Chondrocyte (in vitro differentiated cells): ENCODE measurements at regions not wholly inside any gene's neighbourhood (a gene's known extent, or its start where the extent isn't known, plus 50 kb on each side); places are given as distances from the start of the nearest gene placed in this dataset.
A peak's percentile ranks its signal among the peaks of the same experiment; 100 is the strongest.
"Not testable (repeated sequence)": the region's sequence is repeated elsewhere in the genome, so short reads cannot be mapped to it uniquely, and the experiment has no call there.

Experiments used
- DNase-seq: peaks from one replicate; pipeline ENCODE4 v3.0.0; 2021; ENCODE audit warnings: mixed read lengths, low spot score
- H3K27ac Mint-ChIP-seq: one replicate; pipeline ENCODE4 v1.8.0; 2021; ENCODE audit warnings: mild to moderate bottlenecking, moderate library complexity, mixed read lengths; ENCODE audit not compliant: unreplicated experiment
- H3K27me3 Mint-ChIP-seq: 2 replicates; pipeline ENCODE4 v1.8.0; 2021; ENCODE audit warnings: low read depth, mixed read lengths
- H3K36me3 Mint-ChIP-seq: 2 replicates; pipeline ENCODE4 v1.8.0; 2021; ENCODE audit warnings: low read depth, mixed read lengths
- H3K4me1 Mint-ChIP-seq: 2 replicates; pipeline ENCODE4 v1.8.0; 2021; ENCODE audit warnings: low read depth, mild to moderate bottlenecking, mixed read lengths
- H3K4me3 Mint-ChIP-seq: one replicate; pipeline ENCODE4 v1.8.0; 2021; ENCODE audit warnings: mild to moderate bottlenecking, moderate library complexity, mixed read lengths; ENCODE audit not compliant: unreplicated experiment
- H3K9me3 Mint-ChIP-seq: 2 replicates; pipeline ENCODE4 v1.8.0; 2021; ENCODE audit warnings: low read depth, mixed read lengths
- TF ChIP-seq, protein P1 (sequence below): fragments of 200-600 bp; sonication (generic); IDR thresholded peaks from 2 replicates; pipeline ENCODE4 v1.5.0; 2021; ENCODE audit warnings: antibody characterized with exemption, mild to moderate bottlenecking, moderate library complexity

DNA sequence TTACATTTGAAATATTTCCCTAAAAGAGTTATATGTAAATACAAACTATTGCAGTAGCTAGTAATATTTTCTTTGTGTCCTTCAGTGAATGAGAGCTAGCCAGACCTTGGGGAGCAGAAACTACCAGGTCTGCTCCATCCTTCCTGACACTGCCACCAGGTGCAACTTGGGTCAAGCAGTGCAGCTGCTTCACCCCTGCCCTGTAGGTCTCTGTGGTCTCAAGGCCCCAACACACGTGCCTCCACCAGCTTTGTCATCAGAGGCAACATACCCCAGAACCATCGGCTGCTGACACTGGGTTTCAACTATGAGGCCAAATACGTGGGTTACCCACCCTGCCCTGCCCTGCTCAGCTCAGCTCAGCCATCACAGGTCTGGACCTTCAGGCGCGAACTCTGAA is 181.6 kb downstream of the FCRL5 start:
- Mint-ChIP-seq H3K27ac (no peak overlapping the region), H3K27me3 (peaks cover 47% of the 10 kb centered on the region), H3K4me3 (no peak overlapping the region), H3K4me1 (peaks cover 4% of the 10 kb centered on the region), H3K9me3 (no peaks in the 10 kb centered on the region), H3K36me3 (no peaks in the 10 kb centered on the region)
- TF ChIP-seq, protein P1, sequence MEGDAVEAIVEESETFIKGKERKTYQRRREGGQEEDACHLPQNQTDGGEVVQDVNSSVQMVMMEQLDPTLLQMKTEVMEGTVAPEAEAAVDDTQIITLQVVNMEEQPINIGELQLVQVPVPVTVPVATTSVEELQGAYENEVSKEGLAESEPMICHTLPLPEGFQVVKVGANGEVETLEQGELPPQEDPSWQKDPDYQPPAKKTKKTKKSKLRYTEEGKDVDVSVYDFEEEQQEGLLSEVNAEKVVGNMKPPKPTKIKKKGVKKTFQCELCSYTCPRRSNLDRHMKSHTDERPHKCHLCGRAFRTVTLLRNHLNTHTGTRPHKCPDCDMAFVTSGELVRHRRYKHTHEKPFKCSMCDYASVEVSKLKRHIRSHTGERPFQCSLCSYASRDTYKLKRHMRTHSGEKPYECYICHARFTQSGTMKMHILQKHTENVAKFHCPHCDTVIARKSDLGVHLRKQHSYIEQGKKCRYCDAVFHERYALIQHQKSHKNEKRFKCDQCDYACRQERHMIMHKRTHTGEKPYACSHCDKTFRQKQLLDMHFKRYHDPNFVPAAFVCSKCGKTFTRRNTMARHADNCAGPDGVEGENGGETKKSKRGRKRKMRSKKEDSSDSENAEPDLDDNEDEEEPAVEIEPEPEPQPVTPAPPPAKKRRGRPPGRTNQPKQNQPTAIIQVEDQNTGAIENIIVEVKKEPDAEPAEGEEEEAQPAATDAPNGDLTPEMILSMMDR = no peak
- no peak for DNase-seq

DNA sequence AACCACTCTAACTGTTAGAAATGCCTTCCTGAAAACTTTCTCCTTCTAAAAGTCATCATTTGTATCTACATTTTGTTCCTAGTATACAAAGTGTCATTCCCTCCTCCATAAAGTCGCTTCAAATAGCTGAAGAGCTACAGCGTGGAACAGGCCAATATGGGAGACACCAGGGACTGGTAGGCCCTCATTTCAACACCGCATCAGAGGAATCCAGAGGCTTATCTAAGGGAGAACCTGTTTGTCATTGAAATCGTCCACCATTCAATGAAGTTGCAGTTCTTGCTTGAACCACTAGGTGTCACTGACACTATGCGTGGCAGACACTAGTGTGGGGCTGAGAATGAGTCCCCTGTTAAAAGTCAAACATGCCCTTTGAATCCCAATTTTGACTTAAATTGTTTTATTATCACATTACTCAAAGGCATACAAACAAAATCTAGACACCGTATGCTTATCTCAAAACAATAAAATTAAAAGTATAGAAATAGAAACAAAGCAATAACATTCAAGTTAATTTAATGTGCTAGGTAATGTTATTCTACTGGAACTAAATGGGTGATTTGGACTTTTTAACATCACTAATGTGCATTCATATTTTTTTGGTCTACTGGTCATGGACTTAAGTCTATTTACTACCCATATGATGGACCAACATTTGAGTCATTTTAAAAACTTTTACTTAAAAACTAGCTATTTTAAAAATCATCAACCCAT is 182.3 kb downstream of the FCRL5 start:
- Mint-ChIP-seq H3K36me3 (no peaks in the 10 kb centered on the region), H3K27me3 (peaks cover 41% of the 10 kb centered on the region), H3K4me1 (peaks cover 4% of the 10 kb centered on the region), H3K9me3 (no peaks in the 10 kb centered on the region), H3K4me3 (no peak overlapping the region), H3K27ac (no peak overlapping the region)
- DNase-seq = no peak
- TF ChIP-seq, protein P1 = peak; percentile 92

DNA sequence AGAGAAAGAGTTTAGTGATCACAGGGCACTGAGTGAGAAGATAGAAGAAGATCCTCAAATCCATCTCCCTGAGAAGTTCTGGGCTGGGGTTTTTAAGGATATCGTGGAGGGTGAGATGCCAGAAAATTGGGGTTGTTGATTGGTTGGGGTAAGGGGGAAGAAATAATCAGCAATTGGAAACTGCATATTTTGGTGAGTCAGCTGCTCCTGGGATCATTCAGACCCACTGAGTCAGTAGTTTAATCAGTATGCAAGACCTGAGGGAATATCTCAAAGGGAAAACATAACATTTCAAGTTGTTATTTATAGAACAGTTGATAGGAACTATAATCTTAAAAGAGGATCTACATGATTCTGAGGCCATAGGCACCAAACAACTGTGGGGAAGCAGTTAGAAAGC is 183.4 kb downstream of the FCRL5 start:
- DNase-seq = not testable (repeated sequence)

DNA sequence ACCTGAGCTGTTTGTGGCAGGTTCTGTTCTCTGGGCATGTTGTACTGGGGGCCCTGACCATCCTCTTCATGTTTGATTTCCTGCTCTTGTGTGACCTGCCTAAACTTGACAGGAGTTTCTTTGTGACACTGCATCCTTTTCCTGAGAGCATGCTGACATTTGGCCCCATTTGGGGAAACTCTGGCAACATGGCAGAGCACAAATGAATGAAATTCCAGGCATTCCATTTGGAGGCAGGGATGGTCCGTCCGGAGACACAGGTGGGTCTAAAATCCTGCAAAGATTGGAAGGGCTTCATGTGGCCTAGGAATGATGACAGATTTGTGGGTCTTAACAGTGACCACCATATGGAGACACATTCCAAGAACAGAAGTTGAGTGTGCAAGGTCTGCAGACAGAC is 184.0 kb downstream of the FCRL5 start:
- H3K27ac Mint-ChIP-seq = no peak overlapping the region

More for the DNA sequence above, 183.4 kb downstream of the FCRL5 start:
- H3K27ac Mint-ChIP-seq, H3K4me3 Mint-ChIP-seq, H3K9me3 Mint-ChIP-seq, H3K36me3 Mint-ChIP-seq, H3K4me1 Mint-ChIP-seq: not testable (repeated sequence)
- peaks cover 32% of the 10 kb centered on the region for H3K27me3 Mint-ChIP-seq

DNA sequence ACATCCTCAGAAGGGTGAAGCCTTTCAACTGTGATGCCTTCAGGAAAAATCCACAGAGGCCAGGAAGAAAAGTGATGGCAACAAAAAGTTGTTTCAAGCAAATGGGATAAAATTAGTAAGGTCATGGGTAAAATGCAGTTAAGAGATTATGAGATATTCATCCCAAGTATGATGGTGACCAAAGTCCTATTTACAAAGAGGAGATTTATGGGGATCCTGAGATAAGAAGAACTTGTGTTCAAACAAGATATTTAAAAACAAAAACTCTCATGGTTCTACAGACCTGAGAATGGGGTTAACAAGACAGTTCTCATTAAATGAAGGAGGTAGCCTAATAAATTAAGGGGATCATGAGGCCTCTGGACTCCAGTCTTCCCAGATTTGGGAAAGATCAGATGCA is 184.4 kb downstream of the FCRL5 start:
- Mint-ChIP-seq H3K27ac (no peak overlapping the region), H3K36me3 (no peaks in the 10 kb centered on the region), H3K4me3 (no peak overlapping the region), H3K27me3 (peaks cover 31% of the 10 kb centered on the region), H3K4me1 (peaks cover 4% of the 10 kb centered on the region), H3K9me3 (no peaks in the 10 kb centered on the region)
- no peak for DNase-seq
- TF ChIP-seq, protein P1 = no peak

More for the DNA sequence above, 184.0 kb downstream of the FCRL5 start:
- H3K4me3 Mint-ChIP-seq = no peak overlapping the region
- no peaks in the 10 kb centered on the region for H3K9me3 Mint-ChIP-seq
- TF ChIP-seq, protein P1 = no peak
- H3K36me3 Mint-ChIP-seq = no peaks in the 10 kb centered on the region
- no peak for DNase-seq
- H3K27me3 Mint-ChIP-seq = peaks cover 33% of the 10 kb centered on the region
- peaks cover 4% of the 10 kb centered on the region for H3K4me1 Mint-ChIP-seq
